Liver (tissue), 8 donors: ENCODE measurements at regions not wholly inside any gene's neighbourhood (a gene's known extent, or its start where the extent isn't known, plus 50 kb on each side); places are given as distances from the start of the nearest gene placed in this dataset.

Source experiments
- DNase-seq: peaks from one replicate; pipeline ENCODE4 v3.0.0-alpha.2; 2017; ENCODE audit warnings: low spot score
- H3K27ac ChIP-seq, 2 donors: one replicate each; pipeline ENCODE4 v1.7.0; 2013; ENCODE audit warnings: inconsistent platforms in 2 of 2, low read length in 2 of 2, control low read depth in 1 of 2, low read depth in 1 of 2, mild to moderate bottlenecking in 1 of 2
- H3K27me3 ChIP-seq, 4 donors: one replicate each; pipeline versions ENCODE4 v1.6.1 to v1.7.0; 2013; ENCODE audit warnings: low read length in 3 of 4, inconsistent platforms in 1 of 4, mild to moderate bottlenecking in 1 of 4, moderate library complexity in 1 of 4; ENCODE audit not compliant: control insufficient read depth in 4 of 4, insufficient read depth in 4 of 4
- H3K36me3 ChIP-seq, 4 donors: one replicate each; pipeline versions ENCODE4 v1.6.1 to v1.7.0; 2013; ENCODE audit warnings: low read length in 3 of 4, mild to moderate bottlenecking in 3 of 4, low read depth in 1 of 4, moderate library complexity in 1 of 4; ENCODE audit not compliant: control insufficient read depth in 4 of 4, insufficient read depth in 3 of 4
- H3K4me1 ChIP-seq, 4 donors: one replicate each; pipeline versions ENCODE4 v1.6.1 to v1.7.0; 2013; ENCODE audit warnings: low read length in 3 of 4, mild to moderate bottlenecking in 3 of 4, moderate library complexity in 1 of 4; ENCODE audit not compliant: control insufficient read depth in 4 of 4, insufficient read depth in 4 of 4
- H3K4me3 ChIP-seq, 3 donors: one replicate each; pipeline versions ENCODE4 v1.6.1 to v1.7.0; 2013; ENCODE audit warnings: low read length in 3 of 3, control low read depth in 1 of 3, low read depth in 1 of 3, mild to moderate bottlenecking in 1 of 3
- H3K9ac ChIP-seq, 2 donors: one replicate each; pipeline ENCODE4 v1.7.0; 2013; ENCODE audit warnings: low read length in 2 of 2, mild to moderate bottlenecking in 2 of 2, moderate library complexity in 2 of 2, control low read depth in 1 of 2, low read depth in 1 of 2
- H3K9me3 ChIP-seq, 4 donors: one replicate each; pipeline versions ENCODE4 v1.6.1 to v1.7.0; 2013; ENCODE audit warnings: low read length in 3 of 4; ENCODE audit not compliant: control insufficient read depth in 4 of 4
- EGR1 ChIP-seq, 2 donors: IDR thresholded peaks; 2 replicates each; pipeline ENCODE4 v1.6.1; 2016 to 2018; ENCODE audit warnings: antibody characterized with exemption in 2 of 2, low read depth in 2 of 2
- FOXA1 ChIP-seq: IDR thresholded peaks from 2 replicates; pipeline ENCODE4 v1.6.1; 2016; ENCODE audit warnings: antibody characterized with exemption
- FOXA2 ChIP-seq: IDR thresholded peaks from 2 replicates; pipeline ENCODE4 v1.6.1; 2016; ENCODE audit warnings: antibody characterized with exemption
- GABPA ChIP-seq, 2 donors: IDR thresholded peaks in 1 of 2; conservative IDR thresholded peaks in 1 of 2; 2 replicates each; pipeline ENCODE4 v1.6.1; 2016; ENCODE audit warnings: antibody characterized with exemption in 2 of 2, mild to moderate bottlenecking in 1 of 2, moderate library complexity in 1 of 2
- HNF4A ChIP-seq, 2 donors: conservative IDR thresholded peaks; 2 replicates each; pipeline ENCODE4 v1.6.1; 2016; ENCODE audit warnings: antibody characterized with exemption in 2 of 2, mild to moderate bottlenecking in 2 of 2
- HNF4G ChIP-seq: IDR thresholded peaks from 2 replicates; pipeline ENCODE4 v1.6.1; 2016; ENCODE audit warnings: antibody characterized with exemption
- JUND ChIP-seq, 2 donors: IDR thresholded peaks; 2 replicates each; pipeline ENCODE4 v1.6.1; 2016; ENCODE audit warnings: antibody characterized with exemption in 2 of 2
- NR2F2 ChIP-seq: IDR thresholded peaks from 2 replicates; pipeline ENCODE4 v1.6.1; 2016; ENCODE audit warnings: antibody characterized with exemption
- RAD21 ChIP-seq, 2 donors: IDR thresholded peaks; 2 replicates each; pipeline ENCODE4 v1.6.1; 2016; ENCODE audit warnings: antibody characterized with exemption in 2 of 2, mild to moderate bottlenecking in 2 of 2
- RXRA ChIP-seq, 2 donors: IDR thresholded peaks; 2 replicates each; pipeline ENCODE4 v1.6.1; 2017 to 2018; ENCODE audit warnings: antibody characterized with exemption in 2 of 2, mild to moderate bottlenecking in 1 of 2
- SP1 ChIP-seq: IDR thresholded peaks from 2 replicates; pipeline ENCODE4 v1.6.1; 2018; ENCODE audit warnings: antibody characterized with exemption, mild to moderate bottlenecking
- TAF1 ChIP-seq: conservative IDR thresholded peaks from 2 replicates; pipeline ENCODE4 v1.6.1; 2016; ENCODE audit warnings: antibody characterized with exemption, mild to moderate bottlenecking
- YY1 ChIP-seq: IDR thresholded peaks from 2 replicates; pipeline ENCODE4 v1.6.1; 2016; ENCODE audit warnings: antibody characterized with exemption, mild to moderate bottlenecking
- WGBS: extraction: QIAGEN DNeasy Blood & Tissue Kit; methylation state at CpG from one replicate; pipeline ENCODE4 v1.1.7; 2013; 5-methylcytosine and 5-hydroxymethylcytosine counted together
- TF ChIP-seq, protein P1 (sequence below): IDR thresholded peaks from 2 replicates; pipeline ENCODE4 v1.6.1; 2016; ENCODE audit warnings: antibody characterized with exemption
- TF ChIP-seq, protein P2 (sequence below): IDR thresholded peaks from 2 replicates; pipeline ENCODE4 v1.6.1; 2016; ENCODE audit warnings: antibody characterized with exemption
- TF ChIP-seq, protein P3 (sequence below): fragments of 150-350 bp; IDR thresholded peaks from 2 replicates; pipeline ENCODE4 v1.5.1; 2017; ENCODE audit warnings: improper control_type of control experiment, low read depth, low read length; ENCODE audit not compliant: missing input control
- TF ChIP-seq, protein P4 (sequence below): IDR thresholded peaks from 2 replicates; pipeline ENCODE4 v1.6.1; 2016; ENCODE audit warnings: antibody characterized with exemption
- TF ChIP-seq, protein P5 (sequence below): IDR thresholded peaks from 2 replicates; pipeline ENCODE4 v1.6.1; 2016; ENCODE audit warnings: antibody characterized with exemption, mild to moderate bottlenecking
- donor health status: healthy.
- donor health status: healthy.
- donor health status: healthy.
- donor health status: healthy.
- donor health status: healthy.

DNA sequence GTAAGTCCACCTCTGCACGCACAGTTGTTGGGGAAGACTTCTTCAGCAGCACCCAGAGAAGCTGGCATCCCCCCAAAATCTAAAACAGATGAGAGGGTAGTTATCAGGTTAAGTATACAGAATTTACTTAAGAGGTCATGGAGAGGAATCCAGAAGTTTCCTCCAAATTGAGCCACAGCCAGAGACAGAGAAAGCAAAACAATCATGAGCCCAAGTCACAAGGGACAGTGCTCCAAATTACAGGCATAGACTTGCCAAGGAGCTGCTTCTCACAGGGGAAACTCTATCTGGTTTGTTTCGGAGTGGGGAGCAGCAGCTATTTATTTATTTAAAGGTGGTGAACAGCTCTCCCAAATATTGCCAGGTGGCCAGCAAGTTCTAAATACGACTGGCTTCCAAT is 308.4 kb downstream of the SKIDA1 start:
- H3K9ac ChIP-seq, result no peak overlapping the region
- peaks cover 0 to 2% (median 0%) of the 10 kb centered on the region in 4 donors for H3K27me3 ChIP-seq
- no peaks in the 10 kb centered on the region for H3K4me1 ChIP-seq
- H3K27ac ChIP-seq, result no peak overlapping the region
- H3K36me3 ChIP-seq, result no peaks in the 10 kb centered on the region
- H3K9me3 ChIP-seq, result peaks cover 0 to 2% (median 0%) of the 10 kb centered on the region in 4 donors
- 68% methylated on average over 3 of the region's 3 CpGs for WGBS
- DNase-seq, result no peak
- TF ChIP-seq NR2F2 (no peak), FOXA2 (no peak), HNF4G (no peak), SP1 (no peak), GABPA (IDR thresholded peaks at IDR 0.05 in 1 of 2, conservative IDR thresholded peaks at IDR 0.05 in 1 of 2) (no peak), FOXA1 (no peak), EGR1 (IDR thresholded peaks at IDR 0.05; ENCODE audit: low read depth in 2 of 2) (no peak), RAD21 (IDR thresholded peaks at IDR 0.05) (no peak), TAF1 (no peak), HNF4A (conservative IDR thresholded peaks at IDR 0.05) (no peak), YY1 (no peak), JUND (IDR thresholded peaks at IDR 0.05) (no peak)
- TF ChIP-seq, protein P1, sequence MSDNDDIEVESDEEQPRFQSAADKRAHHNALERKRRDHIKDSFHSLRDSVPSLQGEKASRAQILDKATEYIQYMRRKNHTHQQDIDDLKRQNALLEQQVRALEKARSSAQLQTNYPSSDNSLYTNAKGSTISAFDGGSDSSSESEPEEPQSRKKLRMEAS, result no peak
- TF ChIP-seq, protein P2, sequence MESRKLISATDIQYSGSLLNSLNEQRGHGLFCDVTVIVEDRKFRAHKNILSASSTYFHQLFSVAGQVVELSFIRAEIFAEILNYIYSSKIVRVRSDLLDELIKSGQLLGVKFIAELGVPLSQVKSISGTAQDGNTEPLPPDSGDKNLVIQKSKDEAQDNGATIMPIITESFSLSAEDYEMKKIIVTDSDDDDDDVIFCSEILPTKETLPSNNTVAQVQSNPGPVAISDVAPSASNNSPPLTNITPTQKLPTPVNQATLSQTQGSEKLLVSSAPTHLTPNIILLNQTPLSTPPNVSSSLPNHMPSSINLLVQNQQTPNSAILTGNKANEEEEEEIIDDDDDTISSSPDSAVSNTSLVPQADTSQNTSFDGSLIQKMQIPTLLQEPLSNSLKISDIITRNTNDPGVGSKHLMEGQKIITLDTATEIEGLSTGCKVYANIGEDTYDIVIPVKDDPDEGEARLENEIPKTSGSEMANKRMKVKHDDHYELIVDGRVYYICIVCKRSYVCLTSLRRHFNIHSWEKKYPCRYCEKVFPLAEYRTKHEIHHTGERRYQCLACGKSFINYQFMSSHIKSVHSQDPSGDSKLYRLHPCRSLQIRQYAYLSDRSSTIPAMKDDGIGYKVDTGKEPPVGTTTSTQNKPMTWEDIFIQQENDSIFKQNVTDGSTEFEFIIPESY, result no peak
- TF ChIP-seq, protein P3, sequence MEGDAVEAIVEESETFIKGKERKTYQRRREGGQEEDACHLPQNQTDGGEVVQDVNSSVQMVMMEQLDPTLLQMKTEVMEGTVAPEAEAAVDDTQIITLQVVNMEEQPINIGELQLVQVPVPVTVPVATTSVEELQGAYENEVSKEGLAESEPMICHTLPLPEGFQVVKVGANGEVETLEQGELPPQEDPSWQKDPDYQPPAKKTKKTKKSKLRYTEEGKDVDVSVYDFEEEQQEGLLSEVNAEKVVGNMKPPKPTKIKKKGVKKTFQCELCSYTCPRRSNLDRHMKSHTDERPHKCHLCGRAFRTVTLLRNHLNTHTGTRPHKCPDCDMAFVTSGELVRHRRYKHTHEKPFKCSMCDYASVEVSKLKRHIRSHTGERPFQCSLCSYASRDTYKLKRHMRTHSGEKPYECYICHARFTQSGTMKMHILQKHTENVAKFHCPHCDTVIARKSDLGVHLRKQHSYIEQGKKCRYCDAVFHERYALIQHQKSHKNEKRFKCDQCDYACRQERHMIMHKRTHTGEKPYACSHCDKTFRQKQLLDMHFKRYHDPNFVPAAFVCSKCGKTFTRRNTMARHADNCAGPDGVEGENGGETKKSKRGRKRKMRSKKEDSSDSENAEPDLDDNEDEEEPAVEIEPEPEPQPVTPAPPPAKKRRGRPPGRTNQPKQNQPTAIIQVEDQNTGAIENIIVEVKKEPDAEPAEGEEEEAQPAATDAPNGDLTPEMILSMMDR, result no peak
- TF ChIP-seq, protein P4, sequence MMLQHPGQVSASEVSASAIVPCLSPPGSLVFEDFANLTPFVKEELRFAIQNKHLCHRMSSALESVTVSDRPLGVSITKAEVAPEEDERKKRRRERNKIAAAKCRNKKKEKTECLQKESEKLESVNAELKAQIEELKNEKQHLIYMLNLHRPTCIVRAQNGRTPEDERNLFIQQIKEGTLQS, result no peak
- TF ChIP-seq, protein P5, sequence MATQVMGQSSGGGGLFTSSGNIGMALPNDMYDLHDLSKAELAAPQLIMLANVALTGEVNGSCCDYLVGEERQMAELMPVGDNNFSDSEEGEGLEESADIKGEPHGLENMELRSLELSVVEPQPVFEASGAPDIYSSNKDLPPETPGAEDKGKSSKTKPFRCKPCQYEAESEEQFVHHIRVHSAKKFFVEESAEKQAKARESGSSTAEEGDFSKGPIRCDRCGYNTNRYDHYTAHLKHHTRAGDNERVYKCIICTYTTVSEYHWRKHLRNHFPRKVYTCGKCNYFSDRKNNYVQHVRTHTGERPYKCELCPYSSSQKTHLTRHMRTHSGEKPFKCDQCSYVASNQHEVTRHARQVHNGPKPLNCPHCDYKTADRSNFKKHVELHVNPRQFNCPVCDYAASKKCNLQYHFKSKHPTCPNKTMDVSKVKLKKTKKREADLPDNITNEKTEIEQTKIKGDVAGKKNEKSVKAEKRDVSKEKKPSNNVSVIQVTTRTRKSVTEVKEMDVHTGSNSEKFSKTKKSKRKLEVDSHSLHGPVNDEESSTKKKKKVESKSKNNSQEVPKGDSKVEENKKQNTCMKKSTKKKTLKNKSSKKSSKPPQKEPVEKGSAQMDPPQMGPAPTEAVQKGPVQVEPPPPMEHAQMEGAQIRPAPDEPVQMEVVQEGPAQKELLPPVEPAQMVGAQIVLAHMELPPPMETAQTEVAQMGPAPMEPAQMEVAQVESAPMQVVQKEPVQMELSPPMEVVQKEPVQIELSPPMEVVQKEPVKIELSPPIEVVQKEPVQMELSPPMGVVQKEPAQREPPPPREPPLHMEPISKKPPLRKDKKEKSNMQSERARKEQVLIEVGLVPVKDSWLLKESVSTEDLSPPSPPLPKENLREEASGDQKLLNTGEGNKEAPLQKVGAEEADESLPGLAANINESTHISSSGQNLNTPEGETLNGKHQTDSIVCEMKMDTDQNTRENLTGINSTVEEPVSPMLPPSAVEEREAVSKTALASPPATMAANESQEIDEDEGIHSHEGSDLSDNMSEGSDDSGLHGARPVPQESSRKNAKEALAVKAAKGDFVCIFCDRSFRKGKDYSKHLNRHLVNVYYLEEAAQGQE, result no peak
- no peak overlapping the region for H3K4me3 ChIP-seq

DNA sequence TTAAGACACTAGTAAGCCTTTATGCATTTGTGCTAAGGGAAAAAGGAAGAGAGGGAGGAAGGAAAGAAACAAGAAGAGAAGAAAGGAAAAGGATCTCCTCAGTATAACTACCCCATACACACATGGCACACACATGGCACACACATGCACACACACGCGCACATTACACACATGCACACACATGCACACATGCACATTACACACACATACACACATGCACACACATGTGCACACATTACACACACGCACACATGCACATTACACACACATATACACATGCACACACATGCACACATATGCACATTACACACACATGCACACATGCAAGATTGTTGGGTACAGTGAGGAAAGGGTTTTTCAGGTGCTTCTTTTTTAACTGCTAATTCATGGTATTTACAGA is 311.2 kb downstream of the SKIDA1 start:
- Histone ChIP-seq H3K36me3 (no peaks in the 10 kb centered on the region), H3K4me3 (no peak overlapping the region), H3K27me3 (no peaks in the 10 kb centered on the region), H3K9me3 (peaks cover 0 to 2% (median 0%) of the 10 kb centered on the region in 4 donors), H3K4me1 (no peaks in the 10 kb centered on the region), H3K27ac (no peak overlapping the region), H3K9ac (no peak overlapping the region)
- DNase-seq, result no peak
- 95% methylated on average over 3 of the region's 3 CpGs for WGBS
- no peak for TF ChIP-seq FOXA2
- TF ChIP-seq, protein P5, result no peak
- no peak for TF ChIP-seq RAD21 (IDR thresholded peaks at IDR 0.05)
- no peak for TF ChIP-seq JUND (IDR thresholded peaks at IDR 0.05)
- no peak for TF ChIP-seq FOXA1
- no peak for TF ChIP-seq HNF4G
- TF ChIP-seq GABPA (IDR thresholded peaks at IDR 0.05 in 1 of 2, conservative IDR thresholded peaks at IDR 0.05 in 1 of 2), result no peak
- no peak for TF ChIP-seq RXRA (IDR thresholded peaks at IDR 0.05)
- TF ChIP-seq SP1, result no peak
- TF ChIP-seq, protein P3, result no peak
- TF ChIP-seq, protein P4, result no peak
